GM21367 (cell line): ENCODE measurements at regions not wholly inside any gene's neighbourhood (a gene's known extent, or its start where the extent isn't known, plus 50 kb on each side); places are given as distances from the start of the nearest gene placed in this dataset.

Source experiments
- ATAC-seq: cut with Tn5 transposase; IDR thresholded peaks from one replicate; pipeline ENCODE4 v1.9.1; 2021; ENCODE audit not compliant: unreplicated experiment

DNA sequence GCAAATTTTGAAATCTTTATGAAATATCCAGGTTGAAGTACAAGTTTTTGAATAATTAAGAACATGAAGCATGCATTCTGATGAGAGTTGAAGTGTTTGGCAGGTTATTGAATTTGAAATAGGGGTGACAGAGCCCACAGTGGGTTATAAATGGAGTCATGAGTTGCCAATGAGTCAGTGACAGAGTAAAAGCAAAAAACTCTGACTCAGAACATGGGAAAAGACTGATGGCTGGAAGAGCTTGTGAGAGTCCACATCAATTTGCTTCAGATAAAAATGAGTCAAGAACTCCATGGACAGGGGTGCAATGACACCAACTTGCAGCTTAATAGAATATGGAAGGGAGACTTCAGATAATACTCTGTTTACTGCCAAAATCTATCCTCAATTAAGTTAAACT lies 105.3 kb downstream of the SLC6A15 start:
- no peak for ATAC-seq

DNA sequence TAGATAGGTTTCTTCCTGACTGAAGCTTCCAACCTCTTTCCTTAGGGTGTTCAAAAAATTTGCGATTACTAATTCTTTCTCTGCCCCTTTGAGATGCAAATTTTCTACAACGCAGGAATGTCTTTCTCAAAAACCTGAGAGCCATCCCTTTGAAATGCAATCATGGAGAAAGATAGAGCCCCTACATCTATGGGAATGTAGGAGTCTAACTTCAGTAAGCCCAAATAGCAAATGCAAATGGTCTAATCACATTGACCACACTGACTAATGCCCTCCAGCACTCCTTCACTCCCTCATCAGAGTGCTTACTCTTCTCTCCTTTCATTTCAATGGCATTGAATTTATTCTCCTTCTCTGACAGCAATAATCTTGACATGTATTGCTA lies 107.1 kb downstream of the SLC6A15 start:
- ATAC-seq = no peak

DNA sequence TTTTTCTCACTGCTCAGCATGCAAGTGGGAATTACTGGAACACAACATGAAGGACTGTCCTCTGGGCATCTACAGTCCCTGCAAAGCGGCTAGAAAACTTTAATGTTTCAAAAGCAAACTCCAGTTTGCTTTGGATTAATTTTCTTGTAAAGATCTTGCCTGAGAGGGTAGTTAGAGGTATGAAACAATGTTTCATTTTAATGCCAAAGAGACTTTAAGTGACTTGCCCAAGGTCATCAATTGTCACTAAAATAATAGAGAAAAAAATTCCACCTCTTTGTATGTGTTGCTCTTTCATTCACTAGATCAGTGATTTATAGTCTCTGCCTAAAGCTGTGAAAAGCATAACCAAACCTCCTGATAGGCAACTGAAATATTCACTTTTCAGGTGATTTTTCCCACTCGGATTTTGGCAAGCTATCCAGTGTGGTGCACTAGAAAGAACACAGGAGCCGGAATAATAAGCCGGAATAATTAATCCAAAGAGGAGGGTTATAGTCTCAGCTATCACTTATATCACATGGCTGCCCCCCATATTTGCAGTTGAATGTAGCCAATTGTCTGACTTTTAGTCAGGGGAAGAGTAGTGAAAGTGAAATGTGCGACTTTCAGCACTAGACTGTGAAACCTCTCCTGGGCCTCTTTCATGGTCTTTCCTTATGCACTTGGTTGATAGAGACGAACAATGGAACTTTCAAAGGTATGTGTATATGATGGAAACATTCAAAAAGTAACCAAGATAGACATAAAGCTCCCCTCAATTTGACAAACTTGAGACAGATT lies 107.7 kb downstream of the SLC6A15 start:
- ATAC-seq = no peak

DNA sequence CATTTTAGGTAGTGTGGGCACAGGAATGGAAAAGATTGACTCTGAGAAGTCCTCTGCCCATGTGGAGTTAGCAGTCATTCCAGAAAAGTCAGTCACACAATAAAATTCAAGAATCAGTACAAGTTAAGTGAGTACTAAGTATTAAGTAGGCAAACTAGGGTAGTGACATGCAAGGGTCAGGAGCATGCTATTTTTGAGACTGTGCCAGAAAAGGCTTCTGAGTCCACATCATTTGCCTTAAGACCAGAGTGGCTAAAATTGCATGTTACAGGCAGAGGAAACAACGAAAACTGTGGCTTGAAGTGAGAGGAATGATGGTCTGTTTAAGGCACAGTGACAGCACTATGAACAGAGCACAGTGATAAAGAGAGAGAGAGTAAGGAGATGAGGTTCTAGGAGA lies 108.9 kb downstream of the SLC6A15 start:
- no peak for ATAC-seq

DNA sequence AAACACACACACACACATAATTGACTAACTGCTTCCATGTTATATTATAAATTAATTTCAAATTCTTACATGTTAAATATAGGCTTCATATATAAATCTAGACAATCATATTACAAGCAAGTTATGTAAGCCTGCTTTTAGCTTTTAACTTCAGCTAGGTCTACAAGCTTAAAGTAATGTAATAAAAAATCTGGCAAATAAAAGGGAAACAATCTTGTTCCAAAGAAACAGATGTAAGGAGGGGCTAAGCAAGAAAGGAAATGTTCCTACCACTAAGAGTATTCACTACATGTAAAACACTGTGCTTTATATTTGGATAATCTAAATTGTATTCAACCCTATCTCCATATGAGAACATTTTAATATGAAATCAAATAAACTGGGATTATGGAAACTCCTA lies 110.4 kb downstream of the SLC6A15 start:
- ATAC-seq = no peak

DNA sequence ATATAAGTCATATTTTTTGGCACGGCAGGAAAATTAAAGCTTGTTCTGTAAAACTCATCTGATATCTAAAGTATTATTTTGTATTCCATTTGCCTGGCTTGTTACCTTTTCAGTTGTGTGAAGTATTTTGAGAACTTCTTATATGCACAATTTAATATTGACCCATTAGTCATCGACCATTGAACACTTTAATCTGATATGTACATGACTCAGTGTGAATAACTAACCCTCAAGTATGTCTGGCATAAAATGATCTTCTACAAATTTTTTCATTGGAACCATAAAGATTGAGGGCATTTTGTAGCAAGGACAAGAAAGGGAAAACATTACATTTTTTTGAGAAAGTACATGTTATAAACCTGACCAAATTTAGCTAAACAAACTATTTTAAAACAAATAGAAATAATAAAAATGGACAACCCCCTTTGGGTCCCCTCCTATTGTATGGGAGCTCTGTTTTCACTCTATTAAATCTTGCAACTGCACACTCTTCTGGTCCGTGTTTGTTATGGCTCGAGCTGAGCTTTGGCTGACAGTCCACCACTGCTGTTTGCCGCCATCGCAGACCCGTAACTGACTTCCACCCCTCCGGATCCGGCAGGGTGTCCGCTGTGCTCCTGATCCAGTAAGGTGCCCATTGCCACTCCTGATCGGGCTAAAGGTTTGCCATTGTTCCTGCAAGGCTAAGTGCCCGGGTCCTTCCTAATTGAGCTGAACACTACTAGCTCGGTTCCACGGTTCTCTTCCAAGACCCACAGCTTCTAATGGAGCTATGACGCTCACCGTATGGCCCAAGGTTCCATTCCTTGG lies 118.8 kb downstream of the SLC6A15 start:
- ATAC-seq = no peak

DNA sequence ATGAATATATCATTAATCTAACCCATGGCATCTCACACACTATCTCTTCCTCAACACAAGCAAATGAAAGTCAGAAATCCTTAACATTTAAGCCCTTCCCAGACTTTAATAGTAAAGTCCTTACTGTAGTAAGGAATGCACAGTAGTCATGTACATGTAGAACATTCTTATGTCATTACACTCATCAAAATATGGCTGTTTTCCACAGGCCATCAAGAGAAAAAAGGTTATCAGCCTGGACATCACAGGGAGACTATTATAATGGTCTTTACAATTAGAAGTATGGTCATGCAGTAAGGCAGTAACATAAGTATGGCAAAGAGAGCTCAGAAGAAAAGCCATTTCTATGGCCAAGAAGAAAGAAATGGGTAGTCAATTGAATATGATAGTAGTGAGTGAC lies 121.2 kb downstream of the SLC6A15 start:
- ATAC-seq = no peak

DNA sequence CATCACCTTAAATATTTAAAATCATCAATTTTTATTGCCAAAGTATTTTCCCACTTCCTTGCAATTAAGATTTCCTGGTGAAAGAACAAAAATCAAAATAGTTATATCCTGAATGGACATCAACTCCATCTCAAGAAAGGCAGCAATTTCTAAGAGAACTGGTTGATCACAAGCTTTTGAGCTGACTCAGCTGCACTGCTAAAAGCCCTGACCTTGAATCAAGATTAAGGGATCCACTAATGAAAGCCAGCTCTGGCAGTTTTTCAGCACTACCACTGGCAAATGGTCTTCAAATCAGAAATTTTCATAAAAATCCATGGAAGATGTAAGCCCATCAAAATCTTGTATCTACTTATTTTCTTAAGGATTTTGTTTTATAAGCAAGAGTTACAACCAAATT lies 123.4 kb downstream of the SLC6A15 start:
- no peak for ATAC-seq

GRCh38 chr12:84787253-84787652 lies 125.3 kb downstream of the SLC6A15 start:
- ATAC-seq = no peak

GRCh38 chr12:84786622-84787021 lies 126.0 kb downstream of the SLC6A15 start:
- no peak for ATAC-seq

DNA sequence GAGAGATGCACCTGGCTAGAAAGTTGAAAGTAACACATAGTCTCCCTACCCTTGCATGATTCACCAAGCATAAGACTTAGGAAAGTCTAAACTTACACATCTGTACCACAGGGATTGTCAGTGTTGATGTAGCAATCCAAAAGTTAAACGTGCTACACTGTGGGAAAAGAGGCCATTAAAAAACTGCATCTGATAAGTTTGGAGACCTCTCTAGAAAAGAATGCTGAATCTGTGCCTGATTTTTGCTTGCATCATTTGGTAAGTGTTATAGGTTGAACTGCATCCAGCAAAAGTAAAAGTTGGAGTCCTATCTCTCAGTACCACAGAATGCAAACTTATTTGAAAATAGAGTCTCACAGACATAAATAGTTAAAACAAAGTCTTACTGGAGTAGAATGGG lies 126.6 kb downstream of the SLC6A15 start:
- no peak for ATAC-seq

- ATAC-seq = no peak
Measured at GRCh38 chr12:84785281-84785680, 127.3 kb downstream of the SLC6A15 start.

GRCh38 chr12:84779169-84779568 lies 133.4 kb downstream of the SLC6A15 start:
- no peak for ATAC-seq

- no peak for ATAC-seq
Measured at GRCh38 chr12:84772281-84772680, 140.3 kb downstream of the SLC6A15 start.

DNA sequence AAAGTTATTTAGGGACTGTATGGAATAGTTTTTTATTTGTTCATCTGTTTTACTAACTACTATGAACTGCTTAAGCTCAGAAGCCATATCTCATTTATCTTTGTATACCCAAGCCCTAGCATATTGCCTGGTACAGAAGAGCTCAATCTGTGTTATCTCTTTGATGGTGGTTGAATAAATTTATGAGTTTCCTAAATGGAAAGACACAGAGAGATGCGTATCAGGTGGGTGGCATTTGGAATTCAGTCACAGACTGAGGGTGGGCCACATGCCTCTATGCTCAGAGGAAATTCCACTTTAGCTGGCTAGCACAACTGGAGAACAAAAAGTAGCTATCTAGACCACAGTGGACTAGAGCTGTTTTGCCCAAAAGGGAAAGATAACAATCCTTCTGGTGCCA lies 145.5 kb downstream of the SLC6A15 start:
- ATAC-seq = no peak

- ATAC-seq = no peak
Measured at GRCh38 chr12:84766375-84766774, 146.2 kb downstream of the SLC6A15 start.

DNA sequence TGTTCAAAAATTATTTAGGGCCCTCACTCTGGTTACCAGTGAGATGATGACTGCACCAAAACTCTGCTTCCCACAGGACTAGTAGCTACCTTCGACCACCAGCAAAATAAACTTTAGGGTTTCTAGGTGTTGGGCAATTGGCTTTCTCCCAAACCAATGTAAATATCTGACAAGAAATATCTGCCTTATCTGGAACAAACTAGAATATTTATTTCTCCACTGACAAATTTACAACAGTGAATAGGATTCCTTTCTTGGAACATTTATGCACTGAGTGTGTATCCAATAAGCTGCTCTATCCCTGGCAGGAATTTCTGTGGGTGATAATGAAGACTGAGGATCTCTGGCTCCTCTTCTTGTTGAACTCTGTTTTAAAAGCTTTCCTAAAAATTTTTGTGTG lies 148.6 kb downstream of the SLC6A15 start:
- ATAC-seq = no peak

DNA sequence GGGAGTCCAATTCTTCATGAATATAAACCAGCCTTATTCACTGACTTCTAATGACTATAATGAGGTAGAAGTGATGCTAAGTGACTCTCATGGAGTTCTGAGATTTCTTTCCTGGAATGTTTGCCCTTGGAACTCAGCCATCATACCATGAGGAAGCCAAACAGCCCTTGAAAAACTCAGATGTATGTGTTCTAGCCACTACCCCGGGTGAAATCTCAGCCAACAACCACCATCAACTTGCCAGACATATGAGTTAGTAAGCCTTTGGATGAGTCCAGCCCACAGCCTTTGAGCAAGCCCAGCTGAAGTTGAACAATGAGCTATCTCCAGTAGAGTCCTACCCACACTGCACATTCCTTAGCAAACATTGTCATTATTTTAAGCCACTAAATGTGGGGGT lies 149.5 kb downstream of the SLC6A15 start:
- ATAC-seq = no peak

DNA sequence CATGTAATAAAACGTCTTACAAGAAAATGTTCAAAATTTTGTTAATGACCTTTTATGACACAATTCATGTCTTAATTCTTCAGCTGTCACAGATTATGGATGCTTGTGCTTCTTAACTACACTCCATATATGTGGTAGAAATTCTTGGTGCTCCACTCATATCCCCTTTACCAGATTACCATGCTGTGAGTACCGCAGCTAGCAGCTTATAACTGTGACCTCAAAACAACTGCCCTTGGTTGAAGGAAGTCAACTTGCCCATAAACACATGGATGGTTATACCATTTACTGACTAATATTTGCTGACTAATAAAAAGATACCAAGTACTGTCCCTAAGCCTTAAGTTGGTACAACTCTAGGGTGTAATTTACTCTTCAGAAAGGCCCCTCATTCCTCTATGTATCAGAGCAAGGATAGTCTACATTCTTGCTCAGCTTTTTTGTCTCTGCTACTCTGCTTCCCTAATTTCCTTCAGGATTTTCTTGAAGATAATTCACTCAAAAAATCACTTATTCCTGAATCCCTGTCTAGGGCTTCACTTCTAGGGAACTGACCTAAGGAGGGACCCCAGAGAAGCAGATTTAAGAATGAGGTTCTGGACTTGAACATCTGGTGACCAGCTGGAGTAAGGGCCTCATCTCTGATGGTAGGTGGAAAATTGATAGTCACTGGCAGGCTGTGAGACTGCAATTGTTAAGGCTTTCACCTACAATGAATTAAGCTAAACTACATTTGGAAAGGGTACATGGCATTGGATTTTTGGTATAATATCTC lies 152.3 kb downstream of the SLC6A15 start:
- no peak for ATAC-seq

- no peak for ATAC-seq
Measured at GRCh38 chr12:84757978-84758377, 154.6 kb downstream of the SLC6A15 start.

DNA sequence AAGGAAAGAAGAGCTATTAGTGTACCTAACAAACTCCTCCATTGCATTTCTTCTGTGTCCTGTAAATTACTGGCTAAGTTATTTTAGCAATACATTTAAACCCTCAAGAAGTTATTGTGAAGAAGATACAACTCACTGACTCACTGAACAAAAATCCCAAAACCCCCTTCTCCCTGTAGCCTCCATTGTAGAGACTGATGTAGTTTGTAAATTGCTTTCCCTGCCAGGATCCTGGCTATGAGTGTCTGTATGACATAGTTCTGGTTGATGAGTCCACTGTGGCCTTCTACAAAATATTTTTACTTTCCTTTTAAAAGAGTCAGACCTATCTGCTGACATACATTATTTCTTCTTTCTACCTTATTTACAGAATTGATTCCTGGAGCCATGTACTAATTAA lies 155.6 kb downstream of the SLC6A15 start:
- no peak for ATAC-seq

- ATAC-seq = no peak
Measured at GRCh38 chr12:84745127-84745526, 167.5 kb downstream of the SLC6A15 start.
